22Rv1 (cell line): ENCODE measurements at regions not wholly inside any gene's neighbourhood (a gene's known extent, or its start where the extent isn't known, plus 50 kb on each side); places are given as distances from the start of the nearest gene placed in this dataset.

ENCODE experiments used
- CTCF ChIP-seq: fragments of 450-650 bp; IDR thresholded peaks from 2 replicates; pipeline ENCODE4 v1.5.1; 2017; ENCODE audit warnings: mild to moderate bottlenecking
- ZFX ChIP-seq: fragments of 450-650 bp; IDR thresholded peaks from 2 replicates; pipeline ENCODE4 v1.6.1; 2017; ENCODE audit warnings: antibody characterized with exemption, borderline replicate concordance

- TF ChIP-seq CTCF (no peak), ZFX (no peak)
These were observed 414.0 kb downstream of the CCDC91 start for GRCh38 chr12:28604240-28604639.
